Ovary (tissue), 3 donors: ENCODE measurements at regions not wholly inside any gene's neighbourhood (a gene's known extent, or its start where the extent isn't known, plus 50 kb on each side); places are given as distances from the start of the nearest gene placed in this dataset.

Experiments used
- CTCF ChIP-seq, 3 donors: fragments of 450-650 bp in 2 of 3; fragments of 200-600 bp in 1 of 3; IDR thresholded peaks; one replicate each; pipeline versions ENCODE4 v1.5.1 to v1.8.0; 2016 to 2022; ENCODE audit warnings: antibody characterized with exemption in 3 of 3, mild to moderate bottlenecking in 1 of 3
- EP300 ChIP-seq: sonication (generic); formaldehyde crosslinking; IDR thresholded peaks from one replicate; pipeline ENCODE4 v1.6.1; 2017; ENCODE audit warnings: antibody characterized with exemption
- donor health status: DM: no; HTN: no; CAD: no.

- TF ChIP-seq CTCF (IDR thresholded peaks at IDR 0.05): no peak
- TF ChIP-seq EP300: no peak
These were observed 151.2 kb upstream of the GATB start for GRCh38 chr4:151911970-151912369.
